ENCODE measurements at regions not wholly inside any gene's neighbourhood (a gene's known extent, or its start where the extent isn't known, plus 50 kb on each side); places are given as distances from the start of the nearest gene placed in this dataset.
"Not testable (repeated sequence)": the region's sequence is repeated elsewhere in the genome, so short reads cannot be mapped to it uniquely, and the experiment has no call there.

DNA sequence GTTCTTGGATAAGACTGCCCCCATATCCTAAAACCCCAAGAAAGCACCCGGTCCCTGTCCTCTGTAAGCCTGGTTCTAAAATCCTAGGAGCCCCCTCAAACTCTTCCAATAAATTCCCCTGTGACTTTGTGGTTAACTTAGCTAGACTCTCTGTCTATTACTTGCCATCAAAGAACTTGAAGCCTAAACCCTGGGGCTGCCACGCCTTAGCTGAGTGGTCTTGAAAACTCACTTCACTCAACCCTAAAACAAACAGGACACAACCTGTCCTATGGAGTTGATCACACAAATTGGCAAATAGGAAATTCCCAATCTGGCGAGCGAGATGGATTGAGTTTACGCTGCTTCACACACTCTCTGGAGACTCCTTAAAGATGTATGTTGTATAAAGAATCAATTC lies 191.4 kb upstream of the SVIL start:
- no peak for DNase-seq
- Mint-ChIP-seq H3K4me1 (ENCODE audit: low read depth) (no peaks in the 10 kb centered on the region), H3K27ac (no peak overlapping the region), H3K27me3 (peaks cover 4% of the 10 kb centered on the region), H3K36me3 (no peaks in the 10 kb centered on the region), H3K9me3 (peaks cover 7% of the 10 kb centered on the region), H3K4me3 (no peak overlapping the region)
- POLR2A ChIA-PET: no interaction called here
- intact Hi-C loops (cut with micrococcal nuclease): no loop called here
- CTCF ChIA-PET: interaction anchor here (0.6 kb wide), 1 partner anchor 206 kb away, joined by 3 read pairs; no protein-coding TSS in a partner anchor

GRCh38 chr10:29823553-29824080 lies 188.8 kb upstream of the SVIL start:
- H3K4me3 Mint-ChIP-seq: no peak overlapping the region
- no peak overlapping the region for H3K27ac Mint-ChIP-seq
- H3K4me1 Mint-ChIP-seq (ENCODE audit: low read depth): no peaks in the 10 kb centered on the region

GRCh38 chr10:29820890-29821461 lies 186.2 kb upstream of the SVIL start:
- Mint-ChIP-seq H3K4me3 (no peak overlapping the region), H3K4me1 (ENCODE audit: low read depth) (no peaks in the 10 kb centered on the region)
- intact Hi-C loops (cut with micrococcal nuclease): no loop called here

More at GRCh38 chr10:29823553-29824080, 188.8 kb upstream of the SVIL start:
- ChIA-PET POLR2A (no interaction called here), CTCF (no interaction called here)
- DNase-seq: no peak
- H3K9me3 Mint-ChIP-seq: no peaks in the 10 kb centered on the region
- no peaks in the 10 kb centered on the region for H3K36me3 Mint-ChIP-seq
- peaks cover 4% of the 10 kb centered on the region for H3K27me3 Mint-ChIP-seq
- intact Hi-C loops (cut with micrococcal nuclease): no loop called here

DNA sequence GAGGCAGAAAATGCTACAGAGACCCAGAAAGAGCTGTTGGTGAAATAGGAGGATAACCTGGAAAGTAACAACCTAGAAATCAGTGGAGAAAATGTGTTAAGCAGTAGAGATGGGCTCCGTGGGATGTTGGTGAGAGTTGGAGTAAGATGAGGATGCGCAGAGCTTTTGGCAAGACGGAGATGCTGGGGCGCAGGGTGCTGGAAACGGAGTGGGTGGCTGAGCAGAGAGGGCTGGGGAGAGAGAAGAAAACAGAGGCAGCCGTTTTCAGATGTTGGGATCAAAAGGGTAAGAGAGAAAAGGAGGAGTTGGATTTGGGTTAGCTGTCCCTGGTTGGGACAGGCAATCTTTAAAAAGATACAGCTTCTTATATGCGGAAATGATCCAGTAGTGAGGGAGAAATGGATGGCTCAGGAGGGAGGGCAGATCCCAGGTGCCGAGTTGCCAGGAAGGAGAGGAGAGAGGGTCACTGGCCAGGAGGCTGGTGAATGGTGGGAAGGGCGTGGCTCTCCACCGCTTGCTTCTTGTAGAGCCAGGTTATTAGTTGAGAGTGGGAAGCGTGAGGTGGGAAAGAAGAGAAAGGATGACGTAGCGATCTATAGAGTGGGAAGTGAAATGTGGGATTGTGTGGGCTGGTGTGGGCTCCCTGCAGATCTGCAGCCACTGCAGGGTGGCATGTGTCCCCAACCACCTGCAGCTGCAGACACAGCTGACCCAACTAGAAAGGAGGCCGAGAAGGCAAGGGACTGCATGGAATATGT lies 182.2 kb upstream of the SVIL start:
- Mint-ChIP-seq H3K27ac (no peak overlapping the region), H3K4me1 (ENCODE audit: low read depth) (peaks cover 4% of the 10 kb centered on the region), H3K36me3 (no peaks in the 10 kb centered on the region), H3K9me3 (no peaks in the 10 kb centered on the region), H3K27me3 (peaks cover 14% of the 10 kb centered on the region), H3K4me3 (no peak overlapping the region)
- DNase-seq: no peak
- ChIA-PET CTCF (interaction anchor here (0.6 kb wide), 1 partner anchor 24 kb away, joined by 3 read pairs; no protein-coding TSS in a partner anchor), POLR2A (no interaction called here)
- intact Hi-C loops (cut with micrococcal nuclease): no loop called here

More at GRCh38 chr10:29820890-29821461, 186.2 kb upstream of the SVIL start:
- no peak for DNase-seq
- Mint-ChIP-seq H3K36me3 (no peaks in the 10 kb centered on the region), H3K9me3 (no peaks in the 10 kb centered on the region), H3K27ac (no peak overlapping the region), H3K27me3 (peaks cover 12% of the 10 kb centered on the region)
- ChIA-PET CTCF (interaction anchor here (0.6 kb wide), 2 partner anchors 26 to 440 kb away, joined by 3 to 4 read pairs; no protein-coding TSS in a partner anchor), POLR2A (no interaction called here)

DNA sequence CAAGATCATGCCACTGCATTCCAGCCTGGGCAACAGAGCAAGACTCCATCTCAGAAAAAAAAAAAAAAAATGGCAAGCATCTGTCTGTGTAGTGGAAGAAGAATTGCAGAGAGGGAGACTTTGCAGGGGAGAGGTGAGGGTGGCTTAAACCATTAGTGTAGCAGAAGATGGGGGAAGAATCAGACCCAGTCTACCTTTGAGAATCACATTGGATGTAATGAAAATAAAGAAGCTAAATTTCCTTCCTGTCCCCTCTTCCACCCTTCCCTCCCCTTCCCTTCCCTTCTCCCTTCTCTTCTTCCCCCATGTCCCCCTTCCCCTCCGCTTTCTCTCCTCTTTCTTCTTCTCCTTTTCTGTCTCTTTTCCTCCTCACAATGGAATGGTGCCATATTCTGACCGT lies 180.8 kb upstream of the SVIL start:
- H3K36me3 Mint-ChIP-seq: no peaks in the 10 kb centered on the region
- peaks cover 10% of the 10 kb centered on the region for H3K4me1 Mint-ChIP-seq (ENCODE audit: low read depth)
- peaks cover 18% of the 10 kb centered on the region for H3K27me3 Mint-ChIP-seq
- H3K27ac Mint-ChIP-seq: no peak overlapping the region
- intact Hi-C loops (cut with micrococcal nuclease): no loop called here
- ChIA-PET CTCF (no interaction called here), POLR2A (no interaction called here)
- no peaks in the 10 kb centered on the region for H3K9me3 Mint-ChIP-seq
- no peak overlapping the region for H3K4me3 Mint-ChIP-seq
- DNase-seq: no peak

- Mint-ChIP-seq H3K27ac (no peak overlapping the region), H3K36me3 (no peaks in the 10 kb centered on the region), H3K4me3 (no peak overlapping the region), H3K4me1 (ENCODE audit: low read depth) (peaks cover 14% of the 10 kb centered on the region), H3K9me3 (no peaks in the 10 kb centered on the region), H3K27me3 (peaks cover 27% of the 10 kb centered on the region)
- intact Hi-C loops (cut with micrococcal nuclease): no loop called here
- POLR2A ChIA-PET: no interaction called here
- CTCF ChIA-PET: no interaction called here
- peak; percentile 44 for DNase-seq
Observed at GRCh38 chr10:29811751-29812427, 177.1 kb upstream of the SVIL start.

- H3K36me3 Mint-ChIP-seq: no peaks in the 10 kb centered on the region
- DNase-seq: no peak
- H3K4me1 Mint-ChIP-seq (ENCODE audit: low read depth): peaks cover 14% of the 10 kb centered on the region
- ChIA-PET POLR2A (no interaction called here), CTCF (no interaction called here)
- H3K27ac Mint-ChIP-seq: no peak overlapping the region
- H3K9me3 Mint-ChIP-seq: no peaks in the 10 kb centered on the region
- intact Hi-C loops (cut with micrococcal nuclease): no loop called here
- H3K27me3 Mint-ChIP-seq: peaks cover 27% of the 10 kb centered on the region
- no peak overlapping the region for H3K4me3 Mint-ChIP-seq
Observed at GRCh38 chr10:29810816-29811215, 176.0 kb upstream of the SVIL start.

- H3K4me3 Mint-ChIP-seq; H3K9me3 Mint-ChIP-seq; DNase-seq; H3K36me3 Mint-ChIP-seq; CTCF ChIA-PET; intact Hi-C loops (cut with micrococcal nuclease); POLR2A ChIA-PET; H3K27ac Mint-ChIP-seq: not testable (repeated sequence)
- Mint-ChIP-seq H3K4me1 (ENCODE audit: low read depth) (peaks cover 14% of the 10 kb centered on the region), H3K27me3 (peaks cover 29% of the 10 kb centered on the region)
Observed at GRCh38 chr10:29810231-29810630, 175.5 kb upstream of the SVIL start.

DNA sequence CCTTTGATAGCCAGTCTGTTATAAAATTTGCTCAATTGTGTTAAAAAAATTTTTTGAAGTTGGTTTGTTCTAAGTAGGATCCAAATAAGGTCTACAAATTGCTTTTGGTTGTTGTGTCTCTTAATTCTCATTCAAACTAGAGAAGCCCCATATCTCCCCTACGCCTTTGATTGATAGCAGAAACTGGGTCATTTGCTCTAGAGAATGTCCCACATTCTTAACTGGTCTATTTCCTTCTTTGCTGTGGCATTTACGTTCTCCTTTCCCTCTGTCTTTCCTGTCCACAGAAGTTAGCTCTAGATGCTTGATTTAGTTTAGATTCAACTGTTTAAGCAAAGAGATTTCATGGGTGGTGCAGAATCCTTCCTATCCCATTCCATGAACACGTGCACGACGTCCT lies 174.6 kb upstream of the SVIL start:
- H3K27me3 Mint-ChIP-seq: peaks cover 30% of the 10 kb centered on the region
- no peak for DNase-seq
- ChIA-PET POLR2A (no interaction called here), CTCF (no interaction called here)
- no peak overlapping the region for H3K27ac Mint-ChIP-seq
- no peak overlapping the region for H3K4me3 Mint-ChIP-seq
- no peaks in the 10 kb centered on the region for H3K36me3 Mint-ChIP-seq
- intact Hi-C loops (cut with micrococcal nuclease): no loop called here
- no peaks in the 10 kb centered on the region for H3K9me3 Mint-ChIP-seq
- H3K4me1 Mint-ChIP-seq (ENCODE audit: low read depth): peaks cover 18% of the 10 kb centered on the region

DNA sequence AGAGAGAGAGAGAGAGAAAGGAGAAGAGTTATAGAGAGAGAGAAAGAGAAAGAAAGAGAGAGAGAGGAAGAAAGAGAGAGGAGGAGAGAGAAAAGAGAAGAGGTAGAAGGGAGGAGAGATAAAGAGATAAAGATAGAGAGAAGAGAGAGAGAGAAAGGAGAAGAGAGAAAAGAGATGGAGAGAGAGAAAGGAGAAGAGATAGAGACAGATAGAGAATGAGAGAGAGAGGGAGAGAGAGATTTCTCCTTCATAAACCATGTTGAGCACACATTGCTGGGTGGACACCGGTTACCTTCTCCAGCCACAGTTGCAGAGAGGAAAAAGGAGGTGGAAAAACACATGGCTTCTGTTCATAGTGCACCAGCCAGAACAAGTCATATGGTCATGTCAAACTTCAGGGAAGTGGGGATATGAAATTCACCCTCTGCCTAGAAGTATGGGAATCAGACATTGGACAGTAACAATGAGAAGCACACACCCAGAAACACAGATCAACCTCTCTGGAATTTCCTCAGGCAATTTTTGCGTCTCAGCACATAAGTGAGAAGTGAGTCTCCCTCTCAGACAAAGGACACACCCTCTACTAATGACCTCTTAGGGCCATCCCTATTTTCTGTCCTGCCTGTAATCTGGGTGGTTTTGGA lies 172.5 kb upstream of the SVIL start:
- no peaks in the 10 kb centered on the region for H3K36me3 Mint-ChIP-seq
- H3K27me3 Mint-ChIP-seq: peaks cover 33% of the 10 kb centered on the region
- ChIA-PET POLR2A (no interaction called here), CTCF (no interaction called here)
- DNase-seq: no peak
- intact Hi-C loops (cut with micrococcal nuclease): no loop called here
- H3K9me3 Mint-ChIP-seq: no peaks in the 10 kb centered on the region
- no peak overlapping the region for H3K4me3 Mint-ChIP-seq
- H3K4me1 Mint-ChIP-seq (ENCODE audit: low read depth): peaks cover 22% of the 10 kb centered on the region
- no peak overlapping the region for H3K27ac Mint-ChIP-seq

- Mint-ChIP-seq H3K4me1 (ENCODE audit: low read depth) (peaks cover 19% of the 10 kb centered on the region), H3K36me3 (no peaks in the 10 kb centered on the region), H3K9me3 (no peaks in the 10 kb centered on the region), H3K27ac (no peak overlapping the region), H3K4me3 (no peak overlapping the region), H3K27me3 (peaks cover 37% of the 10 kb centered on the region)
- DNase-seq: no peak
- intact Hi-C loops (cut with micrococcal nuclease): no loop called here
- POLR2A ChIA-PET: no interaction called here
- CTCF ChIA-PET: no interaction called here
Observed at GRCh38 chr10:29806350-29806788, 171.6 kb upstream of the SVIL start.

DNA sequence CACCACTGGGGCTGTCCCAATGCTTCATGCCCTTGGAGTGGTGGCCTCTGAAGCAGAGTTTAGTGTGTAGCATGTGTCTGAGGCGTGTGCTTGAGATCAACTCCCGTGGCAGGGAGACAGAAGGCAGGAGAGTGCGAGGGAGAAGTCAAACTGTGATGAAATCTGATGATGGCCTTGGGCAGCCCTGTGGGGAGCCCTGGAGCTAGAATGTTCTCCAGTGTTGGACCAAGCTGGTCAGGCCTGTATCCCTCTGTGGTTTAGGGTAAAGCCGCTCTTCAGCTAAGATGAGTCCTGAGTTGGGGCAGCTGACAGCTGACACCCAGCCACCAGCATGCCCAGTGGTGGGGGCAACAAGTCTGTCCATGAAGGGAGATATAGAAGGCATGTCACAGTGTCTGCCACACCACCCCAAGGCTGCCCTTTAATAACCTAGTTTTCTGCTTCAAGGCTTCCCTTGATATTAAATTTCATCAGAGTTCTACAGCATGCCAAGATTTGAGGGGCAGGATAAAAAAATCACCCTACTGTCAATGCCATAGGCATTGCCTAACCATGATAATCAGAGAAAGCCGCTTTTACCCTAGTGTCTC lies 170.5 kb upstream of the SVIL start:
- POLR2A ChIA-PET: no interaction called here
- CTCF ChIA-PET: no interaction called here
- peaks cover 30% of the 10 kb centered on the region for H3K27me3 Mint-ChIP-seq
- H3K9me3 Mint-ChIP-seq: no peaks in the 10 kb centered on the region
- H3K36me3 Mint-ChIP-seq: no peaks in the 10 kb centered on the region
- peaks cover 10% of the 10 kb centered on the region for H3K4me1 Mint-ChIP-seq (ENCODE audit: low read depth)
- H3K27ac Mint-ChIP-seq: no peak overlapping the region
- intact Hi-C loops (cut with micrococcal nuclease): no loop called here
- H3K4me3 Mint-ChIP-seq: no peak overlapping the region
- no peak for DNase-seq

Data from activated CD4-positive, alpha-beta memory T cell treated with anti-CD3 and anti-CD28 coated beads for 36 hours (primary cell).